WTC11 (cell line): ENCODE measurements at regions not wholly inside any gene's neighbourhood (a gene's known extent, or its start where the extent isn't known, plus 50 kb on each side); places are given as distances from the start of the nearest gene placed in this dataset.

ENCODE experiments used
- ATAC-seq: fragments of 200-7000 bp; cut with Tn5 transposase; 2 replicates; pipeline ENCODE4 v1.10.0; 2021; ENCODE audit warnings: mild to moderate bottlenecking, moderate library complexity
- CTCF ChIA-PET: fragments of 300-600 bp; sonication (Branson Sonifier 250); formaldehyde crosslinking; loops from one replicate; lab custom pipeline; 2021; ENCODE audit warnings: antibody characterized with exemption; lab: Charles Lee
- POLR2A ChIA-PET: fragments of 350-600 bp; sonication (Branson Sonifier 250); formaldehyde crosslinking; loops from one replicate; lab custom pipeline; 2021; ENCODE audit warnings: antibody characterized with exemption; lab: Charles Lee
- DNase-seq: peaks from one replicate; pipeline ENCODE4 v3.0.0; 2021; ENCODE audit warnings: low spot score
- H3K27ac Mint-ChIP-seq: 2 replicates; pipeline ENCODE4 v1.8.0; 2021; ENCODE audit warnings: mixed read lengths
- H3K27me3 Mint-ChIP-seq: 2 replicates; pipeline ENCODE4 v1.8.0; 2021; ENCODE audit warnings: low read depth, mild to moderate bottlenecking, moderate library complexity, mixed read lengths
- H3K36me3 Mint-ChIP-seq: 2 replicates; pipeline ENCODE4 v1.8.0; 2021; ENCODE audit warnings: mixed read lengths
- H3K4me1 Mint-ChIP-seq: 2 replicates; pipeline ENCODE4 v1.8.0; 2022; ENCODE audit warnings: mixed read lengths
- H3K4me3 Mint-ChIP-seq: 2 replicates; pipeline ENCODE4 v1.8.0; 2021; ENCODE audit warnings: mild to moderate bottlenecking, moderate library complexity, mixed read lengths
- H3K9me3 Mint-ChIP-seq: 2 replicates; pipeline ENCODE4 v1.8.0; 2021; ENCODE audit warnings: mixed read lengths
- ATF3 ChIP-seq: sonication (generic); formaldehyde crosslinking; conservative IDR thresholded peaks from 2 replicates; pipeline ENCODE4 v1.8.1; 2022; ENCODE audit warnings: mild to moderate bottlenecking, missing genetic modification reagents
- CDX4 ChIP-seq: fragments of 250-450 bp; sonication (Bioruptor Pico); IDR thresholded peaks from 2 replicates; pipeline ENCODE4 v1.9.0; 2021; ENCODE audit warnings: moderate library complexity, mild to moderate bottlenecking, inconsistent platforms, borderline replicate concordance
- CTCF ChIP-seq: fragments of 200-600 bp; IDR thresholded peaks from 2 replicates; pipeline ENCODE4 v1.8.0; 2022; ENCODE audit warnings: antibody characterized with exemption
- ERG ChIP-seq: fragments of 250-450 bp; sonication (Bioruptor Pico); IDR thresholded peaks from 2 replicates; pipeline ENCODE4 v1.8.0; 2021; ENCODE audit warnings: mild to moderate bottlenecking
- FOXP4 ChIP-seq: sonication (generic); formaldehyde crosslinking; IDR thresholded peaks from 2 replicates; pipeline ENCODE4 v1.8.0; 2022; ENCODE audit warnings: mild to moderate bottlenecking, missing genetic modification reagents
- IRF1 ChIP-seq: sonication (generic); formaldehyde crosslinking; IDR thresholded peaks from 2 replicates; pipeline ENCODE4 v1.8.0; 2023; ENCODE audit warnings: missing genetic modification reagents
- MLX ChIP-seq: sonication (generic); formaldehyde crosslinking; IDR thresholded peaks from 2 replicates; pipeline ENCODE4 v1.8.1; 2023; ENCODE audit warnings: mild to moderate bottlenecking, missing genetic modification reagents, moderate library complexity
- NR1H2 ChIP-seq: sonication (generic); formaldehyde crosslinking; IDR thresholded peaks from 2 replicates; pipeline ENCODE4 v1.9.0; 2021; ENCODE audit warnings: mild to moderate bottlenecking, moderate library complexity, missing genetic modification reagents
- PREB ChIP-seq: sonication (generic); formaldehyde crosslinking; IDR thresholded peaks from 2 replicates; pipeline ENCODE4 v1.8.1; 2022; ENCODE audit warnings: mild to moderate bottlenecking, missing genetic modification reagents, moderate library complexity, borderline replicate concordance
- SMAD4 ChIP-seq: sonication (generic); formaldehyde crosslinking; IDR thresholded peaks from 2 replicates; pipeline ENCODE4 v1.8.0; 2022; ENCODE audit warnings: mild to moderate bottlenecking, missing genetic modification reagents
- SP1 ChIP-seq: sonication (generic); formaldehyde crosslinking; conservative IDR thresholded peaks from 2 replicates; pipeline ENCODE4 v1.8.1; 2022; ENCODE audit warnings: missing genetic modification reagents
- TCF7 ChIP-seq: sonication (generic); formaldehyde crosslinking; IDR thresholded peaks from 2 replicates; pipeline ENCODE4 v1.8.0; 2022; ENCODE audit warnings: mild to moderate bottlenecking, low read depth, missing genetic modification reagents, moderate library complexity
- TEAD1 ChIP-seq: sonication (generic); formaldehyde crosslinking; IDR thresholded peaks from 2 replicates; pipeline ENCODE4 v1.8.0; 2022; ENCODE audit warnings: mild to moderate bottlenecking, missing genetic modification reagents
- TEAD4 ChIP-seq: sonication (generic); formaldehyde crosslinking; IDR thresholded peaks from 2 replicates; pipeline ENCODE4 v1.8.0; 2022; ENCODE audit warnings: mild to moderate bottlenecking, missing genetic modification reagents
- TP53 ChIP-seq: sonication (generic); formaldehyde crosslinking; IDR thresholded peaks from 2 replicates; pipeline ENCODE4 v1.8.1; 2023; ENCODE audit warnings: mild to moderate bottlenecking, missing genetic modification reagents
- ZMAT4 ChIP-seq: fragments of 250-450 bp; sonication (Bioruptor Pico); IDR thresholded peaks from 2 replicates; pipeline ENCODE4 v1.9.0; 2021; ENCODE audit warnings: mild to moderate bottlenecking
- ZNF423 ChIP-seq: fragments of 250-450 bp; sonication (Bioruptor Pico); IDR thresholded peaks from 2 replicates; pipeline ENCODE4 v2.1.2; 2022; ENCODE audit warnings: mild to moderate bottlenecking, moderate library complexity

GRCh38 chr4:111695677-111696076, 449.6 kb upstream of the FAM241A start (continued):
- TF ChIP-seq TCF7 (CRISPR knock-in tag) = no peak
- TF ChIP-seq FOXP4 (CRISPR knock-in tag) = no peak

GRCh38 chr4:111696505-111696904, 448.7 kb upstream of the FAM241A start:
- Mint-ChIP-seq H3K27me3 (no peaks in the 10 kb centered on the region), H3K4me1 (no peaks in the 10 kb centered on the region), H3K27ac (no peak overlapping the region), H3K9me3 (peaks cover 4% of the 10 kb centered on the region; the same call in 1 of the 2 replicates), H3K4me3 (no peak overlapping the region), H3K36me3 (no peaks in the 10 kb centered on the region)
- DNase-seq = no peak
- ChIA-PET POLR2A (no interaction called here), CTCF (no interaction called here)
- no peak for TF ChIP-seq MLX
- TF ChIP-seq SP1 = no peak
- TF ChIP-seq ZMAT4 = no peak
- no peak for TF ChIP-seq ERG
- no peak for TF ChIP-seq TCF7 (CRISPR knock-in tag)
- no peak for TF ChIP-seq ZNF423
- no peak for TF ChIP-seq TEAD1
- TF ChIP-seq ATF3 = no peak
- TF ChIP-seq IRF1 (CRISPR knock-in tag) = no peak
- no peak for ATAC-seq

GRCh38 chr4:111697176-111697942, 447.9 kb upstream of the FAM241A start:
- POLR2A ChIA-PET = no interaction called here
- DNase-seq = no peak
- no peak for ATAC-seq
- CTCF ChIA-PET = no interaction called here
- H3K27me3 Mint-ChIP-seq = no peaks in the 10 kb centered on the region
- H3K4me1 Mint-ChIP-seq = no peaks in the 10 kb centered on the region
- TF ChIP-seq NR1H2 (CRISPR knock-in tag) = no peak
- no peak for TF ChIP-seq CDX4 (CRISPR knock-in tag)
- TF ChIP-seq PREB (CRISPR knock-in tag) = no peak
- no peak for TF ChIP-seq SMAD4 (CRISPR knock-in tag)
- TF ChIP-seq TP53 (CRISPR knock-in tag) = no peak
- no peak for TF ChIP-seq TEAD4 (CRISPR knock-in tag)
- no peak for TF ChIP-seq CTCF
- no peak for TF ChIP-seq ZMAT4
- no peak overlapping the region for H3K27ac Mint-ChIP-seq
- H3K9me3 Mint-ChIP-seq = no peaks in the 10 kb centered on the region
- H3K36me3 Mint-ChIP-seq = no peaks in the 10 kb centered on the region
- no peak overlapping the region for H3K4me3 Mint-ChIP-seq
